ENCODE measurements at regions not wholly inside any gene's neighbourhood (a gene's known extent, or its start where the extent isn't known, plus 50 kb on each side); places are given as distances from the start of the nearest gene placed in this dataset.

GRCh38 chr2:177029501-177029900, 183.1 kb upstream of the HNRNPA3 start:
- Mint-ChIP-seq H3K9me3 (peaks cover 3% of the 10 kb centered on the region), H3K27me3 (peaks cover 40% of the 10 kb centered on the region), H3K4me1 (ENCODE audit: unreplicated experiment) (peaks cover 23% of the 10 kb centered on the region), H3K27ac (no peak overlapping the region), H3K4me3 (no peak overlapping the region), H3K36me3 (no peaks in the 10 kb centered on the region)
- TF ChIP-seq, protein P1, sequence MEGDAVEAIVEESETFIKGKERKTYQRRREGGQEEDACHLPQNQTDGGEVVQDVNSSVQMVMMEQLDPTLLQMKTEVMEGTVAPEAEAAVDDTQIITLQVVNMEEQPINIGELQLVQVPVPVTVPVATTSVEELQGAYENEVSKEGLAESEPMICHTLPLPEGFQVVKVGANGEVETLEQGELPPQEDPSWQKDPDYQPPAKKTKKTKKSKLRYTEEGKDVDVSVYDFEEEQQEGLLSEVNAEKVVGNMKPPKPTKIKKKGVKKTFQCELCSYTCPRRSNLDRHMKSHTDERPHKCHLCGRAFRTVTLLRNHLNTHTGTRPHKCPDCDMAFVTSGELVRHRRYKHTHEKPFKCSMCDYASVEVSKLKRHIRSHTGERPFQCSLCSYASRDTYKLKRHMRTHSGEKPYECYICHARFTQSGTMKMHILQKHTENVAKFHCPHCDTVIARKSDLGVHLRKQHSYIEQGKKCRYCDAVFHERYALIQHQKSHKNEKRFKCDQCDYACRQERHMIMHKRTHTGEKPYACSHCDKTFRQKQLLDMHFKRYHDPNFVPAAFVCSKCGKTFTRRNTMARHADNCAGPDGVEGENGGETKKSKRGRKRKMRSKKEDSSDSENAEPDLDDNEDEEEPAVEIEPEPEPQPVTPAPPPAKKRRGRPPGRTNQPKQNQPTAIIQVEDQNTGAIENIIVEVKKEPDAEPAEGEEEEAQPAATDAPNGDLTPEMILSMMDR (conservative IDR thresholded peaks at IDR 0.05) = no peak
- DNase-seq (ENCODE audit: extremely low spot score, unreplicated experiment) = no peak

GRCh38 chr2:177029901-177030300, 182.7 kb upstream of the HNRNPA3 start:
- Mint-ChIP-seq H3K4me3 (no peak overlapping the region), H3K9me3 (peaks cover 3% of the 10 kb centered on the region), H3K27ac (no peak overlapping the region), H3K27me3 (peaks cover 39% of the 10 kb centered on the region), H3K36me3 (no peaks in the 10 kb centered on the region), H3K4me1 (ENCODE audit: unreplicated experiment) (peaks cover 22% of the 10 kb centered on the region)
- no peak for DNase-seq (ENCODE audit: extremely low spot score, unreplicated experiment)
- TF ChIP-seq, protein P1 (conservative IDR thresholded peaks at IDR 0.05) = no peak

DNA sequence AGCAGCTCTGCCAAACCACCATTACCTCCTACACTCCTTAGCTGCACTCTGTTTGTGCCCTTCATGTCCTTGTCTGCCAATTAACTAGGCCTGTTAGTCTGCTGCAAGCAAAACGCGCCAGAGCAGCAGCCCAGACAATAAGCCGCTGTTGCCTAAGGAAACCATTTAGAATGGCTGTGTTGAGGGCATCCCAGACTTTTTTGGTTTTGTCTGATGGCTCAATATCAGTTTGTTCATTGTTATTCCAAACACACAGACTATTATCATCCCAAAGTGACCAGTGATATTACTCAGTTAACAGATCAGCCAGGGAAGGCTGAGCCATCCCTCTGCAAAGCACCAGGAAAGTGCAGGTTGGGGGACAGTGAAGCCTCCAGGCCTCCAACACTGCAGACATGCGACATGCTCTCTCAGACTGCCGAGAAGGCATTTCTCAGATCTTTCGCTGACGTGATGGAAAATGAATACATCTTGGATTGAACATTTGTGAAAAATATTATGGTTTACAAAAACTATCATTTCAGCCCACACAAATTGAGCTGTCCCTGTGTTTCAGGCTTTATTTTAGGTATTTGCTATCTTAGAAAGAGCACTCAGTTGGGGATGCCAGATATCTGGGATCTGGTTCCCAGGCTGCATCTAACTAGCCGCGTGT, 182.0 kb upstream of the HNRNPA3 start:
- no peak for DNase-seq (ENCODE audit: extremely low spot score, unreplicated experiment)
- H3K4me3 Mint-ChIP-seq = no peak overlapping the region
- peak overlapping the region; percentile 7 for H3K27ac Mint-ChIP-seq
- H3K36me3 Mint-ChIP-seq = no peaks in the 10 kb centered on the region
- TF ChIP-seq, protein P1 (conservative IDR thresholded peaks at IDR 0.05) = no peak
- H3K9me3 Mint-ChIP-seq = peaks cover 3% of the 10 kb centered on the region
- H3K4me1 Mint-ChIP-seq (ENCODE audit: unreplicated experiment) = peaks cover 15% of the 10 kb centered on the region
- H3K27me3 Mint-ChIP-seq = peaks cover 32% of the 10 kb centered on the region

- peaks cover 3% of the 10 kb centered on the region for H3K9me3 Mint-ChIP-seq
These were observed 181.0 kb upstream of the HNRNPA3 start for GRCh38 chr2:177031438-177032180.

DNA sequence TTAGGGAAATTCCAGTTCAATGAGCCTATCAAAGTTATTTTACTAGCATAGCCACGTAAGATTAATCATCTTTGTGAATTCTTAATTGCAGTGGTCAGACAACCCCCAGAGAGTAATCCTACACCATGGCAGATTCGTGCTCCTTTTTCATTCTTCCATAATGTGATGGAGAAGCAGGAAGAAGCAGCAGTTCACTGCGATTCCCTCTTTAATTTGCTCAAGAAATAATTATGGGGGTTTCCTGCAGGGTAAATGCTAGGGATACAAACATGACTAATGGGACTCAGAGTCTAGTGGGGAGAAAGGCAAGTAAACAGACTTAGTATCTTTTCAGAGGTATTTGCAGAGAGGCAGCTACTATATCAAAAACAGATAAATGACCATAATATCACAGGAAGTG, 175.8 kb upstream of the HNRNPA3 start:
- DNase-seq (ENCODE audit: extremely low spot score, unreplicated experiment) = no peak
- Mint-ChIP-seq H3K27ac (no peak overlapping the region), H3K36me3 (no peaks in the 10 kb centered on the region), H3K27me3 (peaks cover 29% of the 10 kb centered on the region), H3K4me1 (ENCODE audit: unreplicated experiment) (peaks cover 36% of the 10 kb centered on the region), H3K4me3 (no peak overlapping the region), H3K9me3 (peaks cover 3% of the 10 kb centered on the region)
- TF ChIP-seq, protein P1 (conservative IDR thresholded peaks at IDR 0.05) = no peak

More at GRCh38 chr2:177031438-177032180, 181.0 kb upstream of the HNRNPA3 start:
- Mint-ChIP-seq H3K27ac (no peak overlapping the region), H3K36me3 (no peaks in the 10 kb centered on the region), H3K4me3 (no peak overlapping the region), H3K27me3 (peaks cover 23% of the 10 kb centered on the region), H3K4me1 (ENCODE audit: unreplicated experiment) (peaks cover 20% of the 10 kb centered on the region)
- DNase-seq (ENCODE audit: extremely low spot score, unreplicated experiment) = no peak
- TF ChIP-seq, protein P1 (conservative IDR thresholded peaks at IDR 0.05) = no peak

Measured in type B pancreatic cell (in vitro differentiated cells).